ENCODE measurements at regions not wholly inside any gene's neighbourhood (a gene's known extent, or its start where the extent isn't known, plus 50 kb on each side); places are given as distances from the start of the nearest gene placed in this dataset.

GRCh38 chr2:57396355-57397098 lies 650.1 kb upstream of the VRK2 start:
- WGBS (ENCODE audit: low lambda C conversion rate, missing lambda C conversion rate), result 85% methylated on average over 9 of the region's 9 CpGs

GRCh38 chr2:57397550-57398360 lies 648.9 kb upstream of the VRK2 start:
- WGBS (ENCODE audit: low lambda C conversion rate, missing lambda C conversion rate), result 95% methylated on average over 20 of the region's 20 CpGs
- DNase-seq (ENCODE audit: low spot score), result no peak
- H3K79me2 ChIP-seq, result no peaks in the 10 kb centered on the region
- H3K27ac ChIP-seq, result no peak overlapping the region
- no peaks in the 10 kb centered on the region for H3K27me3 ChIP-seq
- H3K4me1 ChIP-seq (ENCODE audit: insufficient read depth), result no peaks in the 10 kb centered on the region
- H3K9me3 ChIP-seq (ENCODE audit: low read depth), result no peaks in the 10 kb centered on the region
- H4K20me1 ChIP-seq (ENCODE audit: insufficient read depth, poor library complexity, severe bottlenecking), result no peaks in the 10 kb centered on the region
- no peaks in the 10 kb centered on the region for H3K36me3 ChIP-seq (replicated peaks; ENCODE audit: insufficient read depth, low read depth)
- TF ChIP-seq EZH2 (IDR thresholded peaks at IDR 0.05; ENCODE audit: borderline replicate concordance), result no peak
- TF ChIP-seq EZH2phosphoT487 (IDR thresholded peaks at IDR 0.05; ENCODE audit: low read depth, severe bottlenecking, unreplicated experiment), result no peak
- TF ChIP-seq CTCF (IDR thresholded peaks at IDR 0.05; ENCODE audit: poor library complexity), result no peak
- no peak overlapping the region for H3K4me3 ChIP-seq
- H2AFZ ChIP-seq, result no peak overlapping the region
- H3K9me2 ChIP-seq (replicated peaks; ENCODE audit: insufficient read depth), result no peaks in the 10 kb centered on the region
- H3K4me2 ChIP-seq, result no peak overlapping the region

More at GRCh38 chr2:57396355-57397098, 650.1 kb upstream of the VRK2 start:
- H4K20me1 ChIP-seq (ENCODE audit: insufficient read depth, poor library complexity, severe bottlenecking), result no peaks in the 10 kb centered on the region
- H3K79me2 ChIP-seq, result no peaks in the 10 kb centered on the region
- H3K36me3 ChIP-seq (replicated peaks; ENCODE audit: insufficient read depth, low read depth), result no peaks in the 10 kb centered on the region
- no peak overlapping the region for H3K4me3 ChIP-seq
- H3K27ac ChIP-seq, result no peak overlapping the region
- H3K4me1 ChIP-seq (ENCODE audit: insufficient read depth), result no peaks in the 10 kb centered on the region
- H3K9me3 ChIP-seq (ENCODE audit: low read depth), result no peaks in the 10 kb centered on the region
- H3K27me3 ChIP-seq, result no peaks in the 10 kb centered on the region
- no peak overlapping the region for H2AFZ ChIP-seq
- no peaks in the 10 kb centered on the region for H3K9me2 ChIP-seq (replicated peaks; ENCODE audit: insufficient read depth)
- no peak overlapping the region for H3K4me2 ChIP-seq
- DNase-seq (ENCODE audit: low spot score), result no peak
- no peak for TF ChIP-seq EZH2 (IDR thresholded peaks at IDR 0.05; ENCODE audit: borderline replicate concordance)
- no peak for TF ChIP-seq EZH2phosphoT487 (IDR thresholded peaks at IDR 0.05; ENCODE audit: low read depth, severe bottlenecking, unreplicated experiment)
- TF ChIP-seq CTCF (IDR thresholded peaks at IDR 0.05; ENCODE audit: poor library complexity), result no peak

GRCh38 chr2:57399057-57399456 lies 647.5 kb upstream of the VRK2 start:
- Histone ChIP-seq H2AFZ (no peak overlapping the region), H3K4me1 (ENCODE audit: insufficient read depth) (no peaks in the 10 kb centered on the region), H3K4me3 (no peak overlapping the region), H4K20me1 (ENCODE audit: insufficient read depth, poor library complexity, severe bottlenecking) (no peaks in the 10 kb centered on the region), H3K9me2 (replicated peaks; ENCODE audit: insufficient read depth) (no peaks in the 10 kb centered on the region), H3K27me3 (no peaks in the 10 kb centered on the region), H3K79me2 (no peaks in the 10 kb centered on the region), H3K27ac (no peak overlapping the region), H3K36me3 (replicated peaks; ENCODE audit: insufficient read depth, low read depth) (no peaks in the 10 kb centered on the region), H3K9me3 (ENCODE audit: low read depth) (no peaks in the 10 kb centered on the region), H3K4me2 (no peak overlapping the region)
- TF ChIP-seq EZH2phosphoT487 (IDR thresholded peaks at IDR 0.05; ENCODE audit: low read depth, severe bottlenecking, unreplicated experiment) (no peak), EZH2 (IDR thresholded peaks at IDR 0.05; ENCODE audit: borderline replicate concordance) (no peak), CTCF (IDR thresholded peaks at IDR 0.05; ENCODE audit: poor library complexity) (no peak)
- 98% methylated on average over 5 of the region's 5 CpGs for WGBS (ENCODE audit: low lambda C conversion rate, missing lambda C conversion rate)
- DNase-seq (ENCODE audit: low spot score), result no peak

Data from hepatocyte (in vitro differentiated cells).